NCI-H2227 (cell line): ENCODE measurements at regions not wholly inside any gene's neighbourhood (a gene's known extent, or its start where the extent isn't known, plus 50 kb on each side); places are given as distances from the start of the nearest gene placed in this dataset.
"Not testable (repeated sequence)": the region's sequence is repeated elsewhere in the genome, so short reads cannot be mapped to it uniquely, and the experiment has no call there.

ENCODE experiments used
- DNase-seq: peaks from one replicate; lab custom pipeline; 2025; ENCODE audit not compliant: unreplicated experiment; lab: John Stamatoyannopoulos, UW

DNA sequence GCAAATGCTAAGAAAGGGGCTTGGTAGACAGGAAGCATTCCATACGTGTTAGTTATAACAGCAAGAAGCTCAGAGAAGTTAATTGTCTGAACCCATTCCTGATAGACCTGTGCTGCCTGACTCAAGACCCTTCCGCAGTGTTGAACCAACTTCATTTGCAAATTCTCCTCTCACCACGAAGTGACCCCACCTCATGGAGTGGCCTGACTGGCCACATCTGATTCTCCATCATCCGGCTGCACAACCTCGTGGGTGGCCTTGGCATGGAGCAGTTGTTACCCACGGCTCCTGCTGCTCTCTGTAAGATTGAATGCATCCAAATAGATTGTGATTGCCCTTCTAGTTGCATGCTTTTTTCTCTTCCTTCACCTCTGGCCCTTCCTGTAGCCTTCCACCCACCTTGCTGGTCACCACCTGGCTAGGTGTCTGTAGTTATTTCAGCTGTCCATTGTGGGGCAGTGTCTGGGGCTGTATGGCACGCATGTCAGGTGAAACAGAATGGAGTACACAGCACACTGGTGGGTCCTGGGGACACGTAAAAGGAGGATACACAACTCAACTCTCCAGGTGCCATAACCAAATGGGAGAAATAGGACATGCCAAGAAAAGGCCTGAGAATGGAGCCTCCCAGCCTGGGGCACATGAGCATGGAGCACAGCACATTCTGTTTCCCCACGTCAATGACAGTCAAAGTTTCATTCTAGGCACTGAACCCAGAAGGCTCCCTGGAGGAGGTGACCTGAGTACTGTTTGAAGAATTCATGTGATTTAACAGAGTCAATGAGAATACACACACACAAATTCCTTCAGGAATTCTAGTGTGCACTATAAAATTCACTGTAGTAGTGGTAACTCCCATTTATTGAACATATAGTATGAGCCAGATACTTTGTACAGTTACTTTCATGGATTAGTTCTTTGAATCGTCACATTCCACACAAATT is 70.5 kb upstream of the PTCH1 start:
- DNase-seq: no peak

DNA sequence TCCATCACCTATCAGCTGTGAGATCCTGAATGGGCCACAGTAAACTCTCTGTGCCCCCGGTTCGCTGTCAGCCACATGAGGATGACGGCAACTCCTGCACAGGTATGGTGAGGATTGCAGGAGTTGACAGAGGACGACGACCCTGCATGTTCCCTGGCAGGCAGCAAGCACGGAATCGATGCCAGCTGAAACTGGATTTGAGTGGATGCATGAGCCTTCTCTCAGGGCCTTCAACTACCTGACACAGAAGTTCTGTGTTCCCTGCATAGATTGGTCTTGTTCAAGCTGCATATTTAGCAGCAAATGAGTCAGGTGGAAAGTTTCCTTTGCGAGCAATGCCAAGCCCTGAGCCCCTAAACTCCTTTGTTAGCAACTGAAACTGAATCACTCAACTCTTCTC is 69.6 kb upstream of the PTCH1 start:
- no peak for DNase-seq

DNA sequence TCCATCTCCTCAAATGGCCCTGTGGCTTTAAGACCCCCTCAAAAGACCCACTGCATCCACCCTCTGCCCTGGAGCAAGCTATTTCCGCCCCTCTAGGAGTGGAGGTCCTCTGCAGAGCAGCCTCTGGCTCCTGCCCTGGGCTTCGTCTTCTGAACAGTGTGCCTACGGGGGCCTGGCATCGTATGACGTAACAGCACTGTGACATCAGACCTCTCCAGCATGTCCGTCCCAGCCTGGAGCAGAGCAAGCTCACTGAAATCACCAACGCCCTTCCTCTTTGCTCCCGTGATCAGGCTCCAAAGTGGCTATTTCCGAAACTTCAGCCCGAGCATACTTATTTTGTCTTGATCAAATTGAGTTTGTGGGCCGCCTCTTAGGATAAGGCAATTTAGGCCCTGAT is 69.1 kb upstream of the PTCH1 start:
- no peak for DNase-seq

DNA sequence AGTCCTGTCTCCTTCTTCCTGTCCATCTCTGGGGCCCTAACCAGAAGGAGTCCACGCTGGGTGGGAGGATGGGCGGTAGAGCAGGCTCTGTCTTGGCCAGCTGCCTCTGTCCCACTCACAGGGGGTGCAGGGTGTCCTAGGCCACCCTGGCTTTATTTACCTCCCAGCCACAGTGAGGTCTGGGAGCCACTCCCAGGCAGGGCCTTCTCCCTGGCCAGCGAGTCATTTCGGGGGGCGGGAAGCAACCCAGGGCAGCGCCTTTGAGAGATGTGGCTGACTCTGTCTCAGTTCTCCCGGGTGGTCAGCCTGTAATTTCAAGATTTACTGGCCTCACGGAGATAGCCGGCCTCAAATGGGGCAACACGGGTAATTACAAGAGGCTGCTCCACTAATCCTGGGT is 67.4 kb upstream of the PTCH1 start:
- no peak for DNase-seq

DNA sequence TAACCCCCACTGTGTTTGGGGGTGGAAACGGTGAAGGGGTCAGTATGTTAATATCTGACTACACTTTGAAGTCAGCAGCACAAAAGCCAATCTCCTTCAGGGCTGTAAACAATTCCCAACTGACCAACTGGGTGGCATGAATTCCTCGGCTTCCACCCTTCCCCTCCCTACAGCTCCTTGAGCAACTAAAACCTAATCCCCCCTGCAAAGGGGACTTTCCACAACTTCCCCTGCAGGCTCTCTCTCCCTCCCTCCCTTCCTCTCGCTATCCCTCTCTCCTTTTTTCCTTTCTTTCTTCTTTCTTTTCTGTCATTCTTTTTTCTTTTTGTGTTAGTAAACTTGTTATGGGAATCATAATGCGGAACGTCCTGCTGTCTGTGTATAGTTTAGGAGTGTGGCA is 65.1 kb upstream of the PTCH1 start:
- no peak for DNase-seq

DNA sequence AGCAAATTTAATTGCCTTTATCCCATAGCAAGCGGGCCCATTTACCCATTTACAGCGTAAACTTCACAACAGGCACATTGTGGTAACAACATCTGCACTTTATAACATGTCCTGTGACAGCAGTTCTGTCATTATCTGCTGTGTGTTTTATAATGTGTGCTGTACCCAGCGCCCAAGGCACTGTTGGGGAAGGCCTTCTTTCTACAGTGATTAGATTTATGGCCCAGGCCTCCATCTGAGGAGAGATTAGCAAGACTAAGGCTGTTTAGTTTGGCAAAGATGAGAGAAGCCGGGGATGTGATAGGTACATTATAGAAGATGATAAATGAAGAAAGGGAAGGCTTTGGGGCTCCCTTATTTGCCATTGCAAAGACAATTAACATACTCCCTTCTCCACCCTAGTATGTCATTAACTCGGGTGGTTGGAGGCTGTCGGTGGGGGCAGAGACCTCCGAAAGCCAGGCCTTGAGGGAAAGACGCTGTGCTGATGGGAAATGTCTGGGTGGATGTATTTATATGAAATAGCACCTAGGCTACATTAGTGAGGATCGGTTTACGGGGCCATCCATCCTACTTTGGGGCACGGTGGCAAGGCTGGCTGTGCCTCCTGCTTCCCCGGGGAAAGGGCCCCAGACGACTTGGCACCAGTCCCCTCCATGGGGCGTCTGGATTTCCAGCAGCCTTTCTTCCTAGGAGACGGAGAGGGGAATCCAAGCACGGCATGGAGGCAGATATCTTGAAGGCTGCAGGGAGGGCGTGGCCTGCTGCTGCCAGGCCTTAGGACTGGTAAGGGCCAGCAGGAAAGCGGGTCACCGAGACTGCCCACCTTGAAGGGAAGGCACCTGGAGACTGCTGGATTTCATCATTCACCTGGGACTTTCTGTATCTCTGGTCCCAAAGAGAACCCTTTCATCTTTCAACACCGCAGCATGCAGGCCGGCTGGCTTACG is 64.3 kb upstream of the PTCH1 start:
- DNase-seq: no peak

DNA sequence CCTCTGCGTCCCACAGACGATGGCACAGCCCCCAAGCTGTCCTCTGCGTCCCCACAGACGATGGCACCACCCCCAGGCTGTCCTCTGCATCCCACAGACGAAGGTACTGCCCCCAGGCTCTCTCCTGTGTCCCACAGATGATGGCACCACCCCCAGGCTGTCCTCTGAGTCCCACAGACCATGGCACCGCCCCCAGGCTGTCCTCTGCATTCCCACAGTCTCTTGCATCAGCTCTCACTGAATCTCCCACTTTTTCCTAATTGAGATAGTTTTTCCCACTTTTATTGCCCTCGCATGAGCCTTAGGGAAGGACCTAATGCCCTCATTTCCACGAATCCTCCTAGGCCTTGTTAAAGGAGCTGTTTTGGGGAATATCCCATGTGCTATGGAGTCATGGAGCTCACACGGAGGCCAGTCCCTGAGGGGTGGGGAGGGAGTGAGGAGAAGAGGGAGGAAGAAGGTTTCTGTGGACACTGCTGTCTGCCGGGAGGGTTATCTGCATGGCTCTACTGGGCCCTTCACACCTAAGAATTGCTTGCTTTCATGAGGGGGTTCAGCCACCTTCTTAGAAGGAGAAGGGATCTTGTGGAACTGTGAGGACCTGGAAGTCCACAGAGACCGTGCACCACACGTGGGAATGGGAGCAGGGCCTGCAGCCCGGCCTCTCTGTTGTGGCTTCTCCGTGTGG is 58.2 kb upstream of the PTCH1 start:
- no peak for DNase-seq

DNA sequence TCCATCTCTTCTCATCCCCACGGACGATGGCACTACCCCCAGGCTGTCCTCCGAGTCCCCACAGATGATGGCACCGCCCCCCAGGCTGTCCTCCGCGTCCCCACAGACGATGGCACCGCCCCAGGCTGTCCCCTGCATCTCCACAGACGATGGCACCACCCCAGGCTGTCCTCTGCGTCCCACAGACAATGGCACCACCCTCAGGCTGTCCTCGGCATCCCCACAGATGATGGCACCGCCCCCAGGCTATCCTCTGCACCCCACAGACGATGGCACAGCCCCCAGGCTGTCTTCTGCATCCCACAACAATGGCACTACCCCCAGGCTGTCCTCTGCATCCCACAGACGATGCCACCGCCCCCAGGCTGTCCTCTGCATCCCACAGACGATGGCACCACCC is 57.4 kb upstream of the PTCH1 start:
- DNase-seq: no peak

DNA sequence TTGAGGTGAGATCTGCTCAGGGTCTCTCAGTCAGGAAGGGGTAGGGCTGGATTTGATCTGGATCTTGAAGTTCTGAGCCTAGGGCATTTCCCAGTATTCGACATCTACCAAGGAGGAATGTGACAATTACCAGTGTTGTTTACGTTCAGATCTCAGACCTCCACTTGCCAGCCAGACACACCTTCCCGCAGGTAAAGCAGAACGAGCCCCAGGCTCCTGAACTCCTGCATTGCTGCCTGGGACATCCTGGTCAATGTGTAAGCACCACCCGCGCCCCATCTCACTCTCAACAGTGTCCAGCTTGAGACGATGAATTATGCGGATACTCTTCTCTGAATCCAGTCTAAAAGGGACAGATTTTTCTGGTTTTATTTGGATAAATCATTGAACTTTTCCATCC is 56.7 kb upstream of the PTCH1 start:
- no peak for DNase-seq

DNA sequence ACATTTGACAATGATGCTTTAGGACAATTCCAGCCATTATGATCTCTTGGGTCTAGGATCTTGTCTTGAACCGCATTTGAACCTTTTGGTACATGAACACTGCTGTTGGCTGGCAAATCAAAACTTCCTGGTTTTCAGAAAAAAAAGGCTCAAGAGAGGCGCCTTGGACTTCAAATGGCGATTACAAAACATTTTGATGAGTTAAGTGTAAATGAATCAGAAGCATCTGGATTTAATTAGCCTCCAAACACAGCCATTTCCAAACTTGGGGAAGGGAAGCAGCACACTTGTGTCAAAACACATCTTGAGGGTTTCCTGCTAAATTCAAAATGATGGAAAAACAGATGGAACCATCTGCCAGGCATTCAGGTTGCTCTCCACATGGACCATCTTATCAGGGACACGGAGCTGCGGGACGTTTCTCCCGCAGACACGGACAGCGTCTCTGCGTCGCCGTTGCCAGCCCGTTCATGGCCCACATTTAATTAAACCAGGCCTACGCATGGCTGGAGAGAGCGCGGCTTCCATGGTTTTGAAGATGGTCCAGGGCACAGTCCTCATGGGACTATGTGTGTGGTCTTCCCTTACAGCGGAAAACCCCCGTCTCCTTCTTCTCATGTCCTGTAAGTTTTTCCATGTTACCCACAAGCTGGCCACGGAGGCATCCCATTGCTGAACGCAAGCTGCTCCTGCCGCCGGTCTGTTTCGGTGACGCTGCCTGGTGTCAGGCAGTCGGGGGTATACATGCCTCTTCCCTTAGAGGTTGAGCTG is 55.8 kb upstream of the PTCH1 start:
- no peak for DNase-seq

DNA sequence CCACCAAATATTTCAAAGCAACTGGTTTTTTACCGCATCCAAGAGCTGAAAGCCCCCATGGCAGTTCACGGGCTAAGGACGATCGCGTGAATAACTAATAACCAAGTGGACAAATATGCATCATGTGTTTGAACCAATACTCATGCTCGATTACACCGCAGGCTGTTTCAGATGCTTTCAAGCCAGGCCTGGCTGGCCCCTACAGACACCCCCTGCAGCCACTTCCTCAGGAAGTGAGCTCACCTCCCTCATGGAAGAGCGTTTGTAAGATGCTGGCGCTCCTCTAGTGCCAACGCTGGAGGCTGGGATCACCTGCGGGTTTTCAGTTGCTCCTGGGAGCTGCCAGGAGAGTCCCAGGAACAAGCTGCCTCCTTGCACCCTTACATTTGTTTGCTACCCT is 53.9 kb upstream of the PTCH1 start:
- DNase-seq: no peak

DNA sequence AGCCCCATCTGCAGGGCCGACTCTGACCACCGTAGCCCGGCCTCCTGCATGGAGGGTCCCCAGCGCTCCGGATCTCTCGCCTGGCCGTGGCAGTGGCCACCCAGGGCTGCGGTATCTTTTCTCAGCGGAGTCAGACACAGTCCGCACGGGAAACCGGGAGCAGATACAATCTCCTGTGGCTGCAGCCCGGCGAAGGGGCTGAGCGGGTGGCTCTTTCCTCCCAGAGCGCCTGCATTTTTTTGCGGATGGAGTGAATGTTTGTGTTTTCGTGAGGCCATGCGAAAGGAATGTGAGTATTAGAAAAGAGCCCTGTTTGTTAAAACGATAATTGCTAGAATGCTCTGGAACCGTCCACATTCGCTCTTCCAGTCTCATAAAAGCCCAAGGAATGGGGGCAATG is 53.4 kb upstream of the PTCH1 start:
- DNase-seq: no peak

DNA sequence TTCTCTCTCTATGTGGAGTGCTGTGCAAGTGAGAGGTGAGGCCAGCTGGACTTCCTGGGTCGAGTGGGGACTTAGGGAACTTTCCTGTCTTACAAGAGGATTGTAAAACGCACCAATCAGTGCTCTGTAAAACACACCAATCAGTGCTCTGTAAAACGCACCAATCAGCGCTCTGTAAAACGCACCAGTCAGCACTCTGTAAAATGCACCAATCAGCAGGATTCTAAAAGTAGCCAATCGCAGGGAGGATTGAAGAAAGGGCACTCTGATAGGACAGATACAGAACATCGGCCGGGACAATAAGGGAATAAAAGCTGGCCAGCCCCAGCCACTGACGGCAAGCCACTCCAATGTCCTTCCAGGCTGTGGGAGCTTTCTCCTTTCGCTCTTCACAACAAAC is 52.0 kb upstream of the PTCH1 start:
- DNase-seq: not testable (repeated sequence)
